Breast epithelium (tissue), 3 donors: ENCODE measurements at regions not wholly inside any gene's neighbourhood (a gene's known extent, or its start where the extent isn't known, plus 50 kb on each side); places are given as distances from the start of the nearest gene placed in this dataset.

Source experiments
- POLR2A ChIP-seq: fragments of 450-650 bp; IDR thresholded peaks from one replicate; pipeline ENCODE4 v1.6.1; 2016; ENCODE audit warnings: antibody characterized with exemption, mild to moderate bottlenecking, moderate library complexity
- TF ChIP-seq, protein P1 (sequence below), 3 donors: fragments of 450-650 bp; IDR thresholded peaks; one replicate each; pipeline ENCODE4 v1.5.1; 2016 to 2017; ENCODE audit warnings: antibody characterized with exemption in 3 of 3, mild to moderate bottlenecking in 3 of 3, moderate library complexity in 3 of 3

- TF ChIP-seq, protein P1, sequence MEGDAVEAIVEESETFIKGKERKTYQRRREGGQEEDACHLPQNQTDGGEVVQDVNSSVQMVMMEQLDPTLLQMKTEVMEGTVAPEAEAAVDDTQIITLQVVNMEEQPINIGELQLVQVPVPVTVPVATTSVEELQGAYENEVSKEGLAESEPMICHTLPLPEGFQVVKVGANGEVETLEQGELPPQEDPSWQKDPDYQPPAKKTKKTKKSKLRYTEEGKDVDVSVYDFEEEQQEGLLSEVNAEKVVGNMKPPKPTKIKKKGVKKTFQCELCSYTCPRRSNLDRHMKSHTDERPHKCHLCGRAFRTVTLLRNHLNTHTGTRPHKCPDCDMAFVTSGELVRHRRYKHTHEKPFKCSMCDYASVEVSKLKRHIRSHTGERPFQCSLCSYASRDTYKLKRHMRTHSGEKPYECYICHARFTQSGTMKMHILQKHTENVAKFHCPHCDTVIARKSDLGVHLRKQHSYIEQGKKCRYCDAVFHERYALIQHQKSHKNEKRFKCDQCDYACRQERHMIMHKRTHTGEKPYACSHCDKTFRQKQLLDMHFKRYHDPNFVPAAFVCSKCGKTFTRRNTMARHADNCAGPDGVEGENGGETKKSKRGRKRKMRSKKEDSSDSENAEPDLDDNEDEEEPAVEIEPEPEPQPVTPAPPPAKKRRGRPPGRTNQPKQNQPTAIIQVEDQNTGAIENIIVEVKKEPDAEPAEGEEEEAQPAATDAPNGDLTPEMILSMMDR (IDR thresholded peaks at IDR 0.05), result no peak
- no peak for TF ChIP-seq POLR2A
Observed at GRCh38 chrX:55818673-55819375, 101.3 kb downstream of the RRAGB start.
